CD4-positive, alpha-beta T cell treated with Interleukin-4 for 4 hours (primary cell): ENCODE measurements at regions not wholly inside any gene's neighbourhood (a gene's known extent, or its start where the extent isn't known, plus 50 kb on each side); places are given as distances from the start of the nearest gene placed in this dataset.

Experiments used
- DNase-seq: peaks from one replicate; pipeline ENCODE4 v3.0.0-alpha.2; 2020

DNA sequence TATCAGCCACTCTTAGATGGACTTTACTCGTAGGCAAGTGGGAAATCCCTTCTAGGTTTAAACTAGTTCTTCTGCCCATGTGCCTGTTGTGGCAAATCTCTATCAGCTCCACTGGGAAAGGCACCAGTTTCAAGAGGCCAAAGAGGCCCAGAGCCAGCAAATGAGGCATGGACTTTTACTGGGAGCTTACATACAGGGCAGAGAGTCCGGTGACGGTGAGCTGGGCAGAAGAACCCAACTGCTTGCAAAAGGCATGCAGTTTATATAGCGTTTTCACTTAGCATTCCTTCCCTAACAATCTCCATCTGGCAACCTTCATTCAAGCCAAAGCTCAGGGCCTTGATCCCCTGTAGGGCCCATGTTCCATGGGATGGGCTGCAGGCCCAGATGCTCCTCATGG lies 93.0 kb upstream of the C3orf80 start:
- no peak for DNase-seq

DNA sequence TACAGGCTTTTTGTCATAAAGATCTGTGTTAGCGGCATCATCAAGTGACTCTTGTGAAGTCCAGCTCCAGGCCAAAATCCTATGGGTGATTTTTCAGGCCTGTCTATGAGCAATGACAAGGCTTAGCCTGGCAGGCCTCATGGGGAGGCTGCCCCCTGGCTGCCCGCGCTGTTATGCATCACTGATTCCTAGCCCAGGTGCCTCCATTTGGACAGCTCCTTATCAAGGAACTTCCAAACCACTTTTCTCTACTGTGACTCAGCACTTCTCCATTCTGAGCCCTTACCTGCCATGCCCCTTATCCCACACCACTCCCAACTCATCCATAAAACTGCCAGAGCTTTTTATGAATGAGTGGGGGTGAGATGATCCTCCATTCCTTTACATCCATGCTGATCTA lies 91.5 kb upstream of the C3orf80 start:
- DNase-seq: no peak

DNA sequence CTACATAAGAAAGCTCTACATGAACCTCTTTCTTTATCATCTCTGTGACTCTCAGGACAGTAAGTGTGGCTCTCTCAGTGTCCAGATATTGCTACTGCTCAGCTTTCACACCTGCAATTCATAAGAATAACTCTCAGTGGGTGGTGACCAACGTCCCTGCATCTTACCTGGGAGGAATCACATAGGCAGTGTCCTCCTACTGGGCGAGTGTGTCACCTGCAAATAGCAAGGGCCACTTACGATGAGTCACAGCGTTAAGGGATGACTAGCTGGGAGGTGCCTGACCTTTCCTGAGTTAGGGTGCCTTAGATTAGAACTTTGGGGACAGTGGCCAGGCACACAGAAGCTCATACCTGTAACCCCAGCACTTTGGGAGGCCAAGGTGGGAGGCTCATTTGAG lies 90.8 kb upstream of the C3orf80 start:
- no peak for DNase-seq

DNA sequence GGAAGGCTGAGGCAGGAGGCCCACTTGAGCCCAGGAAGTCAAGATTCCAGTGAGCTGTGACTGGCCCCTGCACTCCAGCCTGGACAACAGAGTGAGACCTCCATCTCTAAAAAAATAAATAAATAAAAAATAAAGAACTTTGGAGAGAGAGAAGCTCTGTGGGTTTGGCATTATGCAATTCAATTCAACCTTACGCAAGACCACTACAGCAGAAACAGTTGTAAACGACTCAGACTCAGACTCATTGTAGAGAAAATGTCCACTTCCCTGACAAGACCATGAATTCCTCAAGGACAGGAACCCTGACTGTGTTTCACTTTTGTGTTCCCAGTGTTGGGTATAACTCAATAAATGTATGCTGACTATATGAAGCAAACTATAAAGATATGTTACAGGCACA lies 90.3 kb upstream of the C3orf80 start:
- DNase-seq: no peak

DNA sequence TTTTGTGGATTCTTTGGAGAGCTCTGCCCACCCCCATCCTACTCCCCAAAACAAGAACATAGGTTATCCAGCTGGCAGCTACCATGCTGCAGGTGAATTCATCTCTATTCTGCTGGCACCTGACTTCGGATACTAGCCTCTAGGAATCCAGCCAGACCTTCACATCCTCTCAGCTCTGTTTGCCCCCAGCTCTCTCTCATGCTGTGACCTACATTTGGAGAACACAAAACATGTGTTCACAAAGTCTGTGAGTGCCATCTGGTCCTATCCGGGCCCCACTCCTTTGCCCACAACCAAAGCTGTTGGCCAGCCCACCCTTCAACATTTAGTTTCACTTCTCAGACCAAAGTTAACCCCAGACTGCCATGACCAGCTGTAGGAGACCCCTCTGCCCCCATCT lies 89.4 kb upstream of the C3orf80 start:
- DNase-seq: no peak

DNA sequence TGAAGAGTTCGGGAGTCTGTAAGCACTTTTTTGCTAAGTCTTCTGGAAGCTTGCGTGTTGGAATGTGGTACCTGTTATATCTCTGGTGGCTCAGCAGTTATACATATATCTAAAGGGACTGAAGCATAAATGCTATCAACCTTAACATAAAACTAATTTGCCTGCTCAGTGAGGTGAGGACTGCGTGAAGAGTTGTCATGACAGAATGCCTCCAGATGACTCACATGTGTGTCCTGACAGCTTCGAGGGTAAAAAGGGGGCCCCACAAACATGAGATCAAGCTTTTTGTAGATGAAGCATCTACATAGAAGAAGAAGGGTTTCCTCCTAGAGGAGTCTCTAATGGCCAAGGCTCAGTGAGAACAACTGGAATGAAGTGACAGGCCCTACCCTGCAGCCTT lies 88.8 kb upstream of the C3orf80 start:
- no peak for DNase-seq

DNA sequence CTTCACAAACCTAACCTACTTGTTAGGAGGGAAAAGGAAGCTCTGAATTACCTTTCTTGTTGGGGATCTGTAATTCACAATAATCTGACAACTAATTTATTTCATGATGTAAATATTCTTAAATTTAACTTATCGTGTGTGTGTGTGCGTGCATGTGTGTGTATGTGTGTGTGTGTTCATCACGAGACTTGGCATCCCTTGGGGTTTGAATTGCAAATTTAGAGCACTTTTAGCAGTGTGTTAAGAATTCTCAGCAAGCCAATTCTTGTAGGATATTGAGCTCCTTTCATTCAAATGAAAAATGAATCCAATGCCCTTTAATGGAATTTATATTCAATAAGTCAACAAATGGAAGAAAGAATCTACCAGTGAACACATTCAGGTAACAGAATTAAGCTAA lies 85.9 kb upstream of the C3orf80 start:
- DNase-seq: no peak

DNA sequence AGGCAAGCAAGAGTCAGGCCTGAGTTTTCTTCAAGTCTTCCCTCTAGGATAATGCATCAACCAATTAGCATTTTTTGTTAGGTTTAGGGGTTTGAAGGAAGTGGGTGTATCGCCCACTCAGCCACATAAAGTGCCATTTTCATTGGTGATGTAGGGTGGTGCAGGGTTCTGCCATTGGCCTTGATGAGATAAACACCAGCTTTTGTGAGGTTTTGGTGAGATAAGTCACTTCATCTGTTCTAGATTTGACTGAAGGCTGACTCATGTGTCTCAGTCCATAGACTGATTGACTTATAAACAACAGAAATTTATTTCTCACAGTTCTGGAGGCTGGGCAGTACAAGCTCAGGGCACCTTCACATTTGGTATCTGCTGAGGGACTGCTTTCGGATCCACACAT lies 84.5 kb upstream of the C3orf80 start:
- no peak for DNase-seq

DNA sequence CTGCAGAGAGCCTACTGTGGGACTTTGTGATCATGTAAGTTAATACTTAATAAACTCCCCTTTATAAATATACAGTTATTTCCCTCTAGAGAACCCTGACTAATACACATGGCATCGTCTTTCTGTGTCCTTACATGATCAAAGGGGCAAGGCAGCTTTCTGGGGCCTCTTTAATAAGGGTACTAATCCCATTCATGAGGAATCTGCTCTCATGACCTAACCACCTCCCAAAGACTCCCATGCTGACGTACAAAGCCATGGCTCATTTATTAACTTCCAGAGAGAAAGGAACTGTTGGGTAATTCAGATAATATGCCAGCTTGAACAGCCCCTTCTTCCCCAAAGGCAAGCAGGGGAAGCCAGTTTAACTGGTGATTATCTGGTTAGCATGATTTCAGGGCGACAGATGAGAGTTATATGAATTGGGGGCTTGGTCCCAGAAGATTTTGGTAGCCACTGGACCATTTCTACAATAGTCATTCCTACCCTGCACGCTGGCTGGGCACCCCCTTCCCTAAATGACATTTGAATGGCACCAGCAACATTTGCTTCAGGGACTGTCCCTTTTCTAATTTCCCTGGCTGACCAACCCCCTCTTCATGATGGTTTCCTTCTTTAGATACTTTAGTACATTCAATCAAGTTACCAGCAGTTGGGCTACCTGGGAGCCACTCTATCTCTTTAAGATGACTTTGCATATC lies 83.6 kb upstream of the C3orf80 start:
- no peak for DNase-seq

DNA sequence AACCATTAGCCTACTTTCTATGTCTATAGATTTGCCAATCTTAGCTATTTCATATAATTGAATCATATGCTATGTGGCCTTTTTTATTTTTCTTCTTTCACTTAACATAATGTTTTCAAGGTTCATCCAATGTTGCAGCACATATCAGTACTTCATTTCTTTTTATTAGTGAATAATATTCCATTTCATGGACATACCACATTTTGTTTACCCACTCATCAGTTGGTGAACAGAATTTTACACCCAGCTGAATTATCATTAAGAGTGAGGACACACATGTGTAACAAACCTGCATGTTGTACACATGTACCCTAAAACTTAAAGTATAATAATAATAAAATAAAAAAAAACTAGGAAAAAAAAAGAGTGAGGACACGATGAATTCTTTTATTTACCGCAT lies 81.7 kb upstream of the C3orf80 start:
- DNase-seq: no peak

DNA sequence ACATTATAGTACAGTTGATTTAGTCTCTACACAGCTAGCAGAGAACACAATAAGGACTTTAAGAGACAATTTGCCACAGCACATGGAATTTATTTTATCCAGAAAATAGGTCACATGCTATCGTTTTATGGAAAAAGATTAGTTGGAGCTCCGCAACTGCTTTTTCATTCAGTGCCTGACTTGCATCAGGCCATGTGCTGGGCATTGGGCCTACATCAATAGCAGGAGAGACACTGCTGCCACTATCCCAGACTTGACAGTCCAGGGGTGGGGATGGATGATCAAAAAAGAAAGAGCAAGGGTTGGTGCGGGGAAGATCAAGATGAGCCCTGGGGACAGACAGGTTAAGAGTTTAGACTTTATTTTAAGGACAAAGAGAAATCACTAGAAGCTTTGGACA lies 75.2 kb upstream of the C3orf80 start:
- no peak for DNase-seq

DNA sequence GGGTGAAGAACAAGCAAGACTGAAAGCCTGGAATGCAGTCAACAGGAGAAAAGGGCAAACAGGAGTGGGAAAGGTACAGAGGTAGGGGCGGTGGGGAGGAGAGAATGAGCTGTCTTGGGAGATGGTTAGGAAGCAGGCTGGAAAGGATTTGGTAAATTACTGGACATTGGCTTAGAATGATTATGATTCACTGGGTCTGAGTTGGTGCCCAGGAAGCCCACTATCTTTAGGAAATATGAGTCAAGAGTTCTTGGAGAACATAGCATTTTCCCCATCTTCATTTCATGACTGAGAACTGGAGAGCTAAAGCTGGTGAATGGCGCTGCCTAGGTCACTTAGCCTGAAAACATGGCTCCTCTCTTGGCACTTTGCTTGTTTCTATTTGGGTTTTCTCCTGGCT lies 74.7 kb upstream of the C3orf80 start:
- no peak for DNase-seq

DNA sequence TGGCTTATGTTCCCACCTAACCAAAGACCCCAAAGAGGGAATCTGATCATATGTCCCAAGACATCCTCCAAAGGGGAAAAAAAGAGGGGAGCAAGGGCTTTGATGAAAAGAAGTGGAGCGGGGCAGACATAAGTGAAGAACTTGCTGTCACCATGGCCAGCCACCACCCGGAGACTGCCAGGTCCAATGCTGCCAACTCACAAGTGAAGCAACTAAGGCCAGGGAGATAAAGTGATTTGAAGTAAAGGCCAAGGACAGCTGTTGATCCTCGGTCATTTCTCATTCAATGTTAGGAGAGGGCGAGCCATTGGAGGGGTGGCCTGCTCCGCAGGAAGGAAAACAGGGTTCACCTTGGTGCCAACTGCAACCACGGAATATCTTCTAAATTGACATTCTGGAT lies 72.6 kb upstream of the C3orf80 start:
- no peak for DNase-seq

DNA sequence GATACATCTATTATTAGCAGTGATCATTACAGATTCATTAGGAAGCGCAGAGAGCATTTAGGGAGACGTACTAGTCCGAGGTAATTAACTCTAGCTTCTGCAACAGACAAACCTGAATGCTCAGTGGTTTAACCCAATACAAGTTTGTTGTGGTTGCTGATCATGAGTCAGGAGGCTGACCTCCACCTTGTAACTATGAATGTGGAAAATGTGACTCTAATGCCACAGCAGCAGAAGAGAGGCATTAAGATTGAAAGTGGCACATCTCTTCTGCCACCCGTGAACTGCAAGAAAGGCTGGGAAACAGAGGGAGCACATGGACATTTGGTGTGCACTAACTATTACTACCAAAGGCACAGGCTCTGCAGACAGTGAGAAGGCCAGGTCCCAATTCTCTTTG lies 71.2 kb upstream of the C3orf80 start:
- no peak for DNase-seq

DNA sequence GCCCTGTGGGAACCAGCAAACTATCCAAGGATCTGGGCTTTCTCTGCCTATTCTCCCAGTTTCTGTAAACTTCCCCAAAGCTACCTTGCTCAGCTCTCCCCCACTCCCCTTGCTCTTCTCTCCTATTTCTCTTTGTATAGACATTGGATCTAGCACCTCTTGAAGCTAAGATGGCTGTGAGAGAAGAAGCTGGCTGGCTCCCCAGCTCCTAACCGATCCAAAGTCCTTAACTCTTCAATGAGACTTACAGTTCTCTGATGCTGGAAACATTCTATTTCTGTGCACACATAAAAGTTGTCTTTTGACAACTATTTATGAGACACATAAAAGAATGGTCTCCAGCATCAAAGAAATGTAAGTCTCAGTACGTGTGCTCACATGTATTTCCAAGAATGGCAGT lies 70.6 kb upstream of the C3orf80 start:
- no peak for DNase-seq

DNA sequence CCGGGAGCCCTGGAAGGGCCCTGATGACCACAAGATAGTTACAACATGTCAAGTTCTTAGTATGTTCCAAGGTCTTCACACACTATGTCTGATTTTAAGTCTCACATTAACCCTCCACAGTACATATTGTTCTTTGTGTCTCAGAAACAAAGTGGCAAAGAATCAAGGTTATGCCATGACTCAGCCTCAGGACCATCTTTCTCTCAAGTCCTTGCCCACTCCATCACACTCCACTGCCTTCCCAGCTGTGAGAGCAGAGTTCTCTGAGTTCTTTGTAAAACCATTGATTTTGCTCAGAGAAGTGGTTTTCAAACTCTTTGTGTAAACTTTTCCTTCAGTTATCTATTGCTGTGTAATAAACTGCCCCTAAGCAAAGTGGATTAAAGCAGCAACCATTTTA lies 67.9 kb upstream of the C3orf80 start:
- DNase-seq: no peak

DNA sequence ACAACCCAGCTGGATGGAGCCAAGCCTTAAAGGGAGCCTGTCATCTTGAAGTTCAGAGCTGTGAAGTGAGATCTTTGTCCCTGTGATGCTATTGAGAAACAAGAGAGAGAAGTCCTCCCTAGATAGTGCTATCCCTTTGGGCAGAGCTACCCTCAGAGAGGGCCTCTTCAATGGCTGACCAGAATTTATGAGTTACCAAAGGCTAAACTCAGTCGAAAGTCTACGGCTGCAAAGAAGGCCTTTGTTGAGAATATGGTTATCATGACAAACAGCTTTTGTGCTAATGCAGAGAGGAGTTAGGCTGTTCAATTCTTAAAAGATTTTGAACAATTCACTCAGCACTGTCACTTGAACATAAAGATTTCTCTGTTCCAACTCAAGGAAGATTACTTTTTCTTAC lies 65.9 kb upstream of the C3orf80 start:
- no peak for DNase-seq

DNA sequence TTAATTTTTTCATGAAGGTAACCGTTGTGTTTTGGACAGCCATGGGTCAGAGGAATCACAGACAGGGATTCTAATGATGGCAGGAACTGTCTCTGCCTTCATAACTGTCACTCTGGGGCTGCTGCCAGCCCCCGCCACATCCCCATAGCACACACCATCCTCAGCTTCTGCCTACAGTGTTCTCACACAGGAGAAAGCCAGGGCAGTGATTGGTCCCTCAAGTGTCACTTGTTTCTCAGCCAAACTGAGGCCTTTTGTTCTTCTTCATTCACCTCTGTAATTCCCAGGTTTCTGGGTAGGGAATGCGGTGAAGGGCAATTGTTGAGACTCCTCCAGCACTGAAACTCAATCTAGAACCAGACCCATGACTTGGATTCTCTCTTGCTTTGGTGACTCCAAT lies 65.4 kb upstream of the C3orf80 start:
- DNase-seq: no peak

DNA sequence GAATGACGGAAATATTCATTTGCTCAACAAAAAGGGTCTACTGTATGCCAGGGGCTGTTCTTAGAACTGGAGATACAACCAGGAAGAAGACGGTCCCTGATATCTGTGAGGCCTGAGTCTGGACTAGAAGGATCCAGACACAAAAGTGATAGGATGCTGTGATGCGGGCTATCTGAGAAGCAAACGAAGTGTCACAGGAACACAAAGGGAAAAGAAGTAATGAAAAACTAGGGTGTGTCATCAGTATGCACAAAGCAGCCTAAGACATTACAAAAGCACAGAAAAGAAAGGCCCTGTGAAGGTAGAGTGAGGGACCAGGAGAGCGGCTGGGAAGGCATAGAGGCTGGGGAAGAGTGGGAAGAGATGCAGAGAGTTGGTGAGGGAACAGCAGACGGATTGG lies 63.3 kb upstream of the C3orf80 start:
- no peak for DNase-seq

DNA sequence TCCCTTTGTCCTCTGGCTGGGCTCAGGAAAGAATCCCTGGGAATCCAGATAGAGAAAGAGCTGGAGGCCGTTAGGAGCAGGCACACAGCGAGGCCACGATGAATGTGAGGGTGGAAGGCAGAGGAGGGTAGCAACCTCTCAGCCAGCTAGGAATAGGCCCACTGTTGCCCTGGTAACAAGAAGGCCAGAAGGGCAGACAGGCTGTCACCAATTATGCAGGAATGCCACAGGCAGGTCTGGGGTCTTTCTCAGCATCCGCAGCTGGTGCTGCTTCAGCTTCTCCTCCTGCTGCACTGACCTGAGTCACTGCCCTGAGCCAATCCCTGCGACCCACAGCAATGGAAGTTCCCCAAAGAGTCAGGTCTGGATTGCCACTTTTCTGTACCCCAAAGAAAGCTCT lies 62.8 kb upstream of the C3orf80 start:
- no peak for DNase-seq

DNA sequence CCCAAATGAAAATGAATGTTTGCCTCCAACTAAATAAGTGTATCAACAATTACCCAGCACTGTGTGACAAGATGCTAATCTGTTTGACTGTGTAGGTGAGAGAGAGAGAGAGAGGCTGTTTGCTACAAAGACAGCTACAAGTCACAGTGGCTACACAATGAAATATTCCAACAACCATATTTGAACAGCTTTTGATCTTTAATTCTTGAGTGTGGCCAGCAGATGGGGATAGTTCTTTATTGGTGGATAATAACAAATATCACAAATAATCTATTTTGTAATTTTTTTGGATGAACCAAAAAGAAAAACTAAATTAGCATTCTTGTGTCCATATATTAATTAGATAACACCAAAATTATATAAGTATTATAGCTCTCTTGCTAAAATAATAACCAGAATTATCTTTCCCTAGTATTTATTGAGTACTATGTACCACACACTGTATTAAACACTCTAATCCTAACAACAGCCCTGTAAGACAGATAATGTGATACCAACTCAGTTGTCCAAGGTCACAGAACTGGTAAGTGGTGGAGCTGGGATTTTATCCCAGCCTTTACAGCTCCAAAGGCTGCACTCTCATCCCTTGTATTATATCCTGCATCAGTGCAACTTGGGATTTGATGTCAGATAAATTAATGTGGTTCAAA lies 61.9 kb upstream of the C3orf80 start:
- peak; percentile 19 for DNase-seq

DNA sequence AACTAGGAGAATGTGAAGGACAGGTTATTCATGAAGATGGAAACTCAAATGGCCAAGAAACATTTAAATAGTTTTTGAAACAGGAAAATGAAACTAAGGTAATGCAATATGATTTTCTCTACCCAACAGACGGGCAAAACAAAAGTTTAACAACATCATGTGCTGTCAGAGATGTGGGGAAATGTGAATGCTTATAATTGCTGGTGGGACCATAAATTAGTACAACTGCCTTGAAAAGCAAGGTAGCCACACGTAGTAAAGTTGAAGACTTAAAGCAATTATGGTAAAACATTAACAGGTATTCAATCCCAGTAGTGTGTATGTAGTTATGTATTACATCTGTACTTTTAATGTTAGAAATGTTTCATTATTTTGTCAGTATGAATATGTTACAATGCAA lies 57.0 kb upstream of the C3orf80 start:
- DNase-seq: no peak

DNA sequence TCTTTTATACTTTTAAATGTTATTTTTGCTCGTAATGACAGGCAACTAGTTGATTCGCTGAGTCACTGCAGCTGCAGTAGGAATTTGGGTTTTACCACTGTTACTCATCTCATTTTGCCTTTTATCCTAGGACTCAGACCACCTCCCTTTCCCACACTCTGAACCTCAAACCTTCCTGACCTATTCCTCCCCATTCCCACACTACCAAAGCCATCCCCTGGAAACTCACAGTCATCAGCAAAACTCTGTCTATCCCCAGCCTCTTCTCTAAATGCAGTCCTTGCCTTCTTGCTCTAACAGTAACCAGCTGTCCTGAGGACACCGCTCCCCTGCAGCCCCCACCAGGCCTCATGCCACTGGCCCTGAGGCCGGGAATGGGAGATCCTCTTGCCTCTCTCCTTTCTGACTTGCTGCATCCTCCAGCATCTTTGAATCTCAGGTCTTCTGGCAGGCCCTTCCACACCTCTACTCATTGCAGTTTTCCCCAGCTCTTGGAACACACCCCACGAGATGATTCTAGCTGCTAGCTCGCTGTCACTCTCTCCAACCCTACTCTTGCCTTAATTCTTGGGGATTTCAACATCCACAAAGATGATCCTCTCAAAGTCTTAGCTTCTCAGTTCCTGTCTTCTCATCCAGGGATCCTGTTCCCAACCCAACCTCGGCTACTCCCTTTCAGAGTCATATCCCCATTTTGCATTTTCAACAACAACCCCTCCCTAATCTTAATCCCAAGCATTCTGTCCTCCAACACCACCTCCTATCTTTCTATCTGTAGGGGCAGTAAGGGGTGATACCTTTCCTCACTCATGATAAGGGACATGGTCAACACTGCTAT lies 55.9 kb upstream of the C3orf80 start:
- DNase-seq: no peak
